SU-DHL-6 (cell line): ENCODE measurements at regions not wholly inside any gene's neighbourhood (a gene's known extent, or its start where the extent isn't known, plus 50 kb on each side); places are given as distances from the start of the nearest gene placed in this dataset.

ENCODE experiments used
- H2AFZ ChIP-seq: fragments of 200-600 bp; sonication (generic); 2 replicates; pipeline ENCODE4 v1.6.1; 2014; ENCODE audit warnings: low read depth, mild to moderate bottlenecking, moderate library complexity, mixed read lengths, antibody characterized with exemption, low read length; ENCODE audit not compliant: severe bottlenecking
- H3F3A ChIP-seq: fragments of 200-600 bp; shearing (Covaris generic); 2 replicates; pipeline ENCODE4 v1.6.0; 2016; ENCODE audit warnings: antibody characterized with exemption, mild to moderate bottlenecking; ENCODE audit not compliant: insufficient read depth
- H3K27ac ChIP-seq: fragments of 200-600 bp; sonication (generic); 2 replicates; pipeline ENCODE4 v1.5.1; 2016; ENCODE audit warnings: low read depth, mild to moderate bottlenecking, low read length, moderate library complexity, mixed read lengths
- H3K27me3 ChIP-seq: fragments of 200-600 bp; sonication (generic), shearing (Covaris generic); 2 replicates; pipeline ENCODE4 v1.6.0; 2014; ENCODE audit warnings: mild to moderate bottlenecking, low read length
- H3K36me3 ChIP-seq: fragments of 200-600 bp; sonication (generic); 2 replicates; pipeline ENCODE4 v1.6.1; 2014; ENCODE audit warnings: mild to moderate bottlenecking, low read length, mixed read lengths
- H3K4me2 ChIP-seq: fragments of 300-600, 200-600 bp; shearing (Covaris generic), sonication (generic); 2 replicates; pipeline ENCODE4 v1.6.0; 2014; ENCODE audit warnings: low read length, low read depth, mild to moderate bottlenecking; ENCODE audit not compliant: poor library complexity, severe bottlenecking
- H3K4me3 ChIP-seq: fragments of 200-600 bp; sonication (generic); 2 replicates; pipeline ENCODE4 v1.5.1; 2014; ENCODE audit warnings: antibody characterized with exemption, low read length, mild to moderate bottlenecking, mixed read lengths; ENCODE audit not compliant: insufficient read depth, poor library complexity, severe bottlenecking
- H3K79me2 ChIP-seq: fragments of 200-600 bp; sonication (generic); 2 replicates; pipeline ENCODE4 v1.6.1; 2014; ENCODE audit warnings: mild to moderate bottlenecking, low read length, moderate library complexity; ENCODE audit not compliant: insufficient read depth
- H3K9ac ChIP-seq: fragments of 200-600 bp; sonication (generic); 2 replicates; pipeline ENCODE4 v1.7.0; 2014; ENCODE audit warnings: mild to moderate bottlenecking, low read length
- H3K9me2 ChIP-seq: fragments of 200-600 bp; sonication (generic); replicated peaks from 2 replicates; pipeline ENCODE4 v1.6.1; 2014; ENCODE audit warnings: low read length; ENCODE audit not compliant: insufficient read depth
- H3K9me3 ChIP-seq: fragments of 200-600 bp; sonication (generic); 2 replicates; pipeline ENCODE4 v1.6.1; 2014; ENCODE audit warnings: low read length, mixed read lengths; ENCODE audit not compliant: insufficient read depth
- H4K20me1 ChIP-seq: fragments of 200-600 bp; sonication (generic); 2 replicates; pipeline ENCODE4 v1.6.1; 2014; ENCODE audit warnings: low read depth, mild to moderate bottlenecking, antibody characterized with exemption, low read length, moderate library complexity, mixed read lengths
- EZH2phosphoT487 ChIP-seq: fragments of 200-600 bp; sonication (generic), shearing (Covaris generic); conservative IDR thresholded peaks from 2 replicates; pipeline ENCODE4 v1.6.1; 2018; ENCODE audit warnings: mild to moderate bottlenecking, antibody characterized with exemption, low read length, moderate library complexity, mixed read lengths
- TF ChIP-seq, protein P1 (sequence below): fragments of 200-600 bp; sonication (generic); IDR thresholded peaks from one replicate; pipeline ENCODE4 v1.5.1; 2017; ENCODE audit warnings: antibody characterized with exemption, mild to moderate bottlenecking, low read length, moderate library complexity; ENCODE audit not compliant: insufficient read depth, poor library complexity, severe bottlenecking

DNA sequence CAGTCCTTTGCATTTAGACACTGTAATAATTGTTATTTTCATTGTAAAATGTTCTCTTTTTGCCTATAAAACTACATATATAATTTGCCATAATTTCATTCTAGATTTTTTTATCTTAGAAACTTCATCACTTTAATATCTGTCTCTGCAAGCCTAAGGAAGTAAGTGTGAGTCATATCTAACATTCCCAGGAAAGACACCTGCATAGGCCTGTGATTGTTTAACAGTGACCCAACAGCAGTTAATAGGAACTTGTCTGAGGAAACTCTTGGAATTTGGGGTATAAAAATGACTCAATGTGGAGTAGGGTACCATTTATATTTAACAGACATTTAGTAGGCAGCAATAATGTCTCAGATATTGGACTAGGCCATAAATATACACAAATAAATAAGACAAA lies 229.2 kb upstream of the FAM174A start:
- TF ChIP-seq, protein P1, sequence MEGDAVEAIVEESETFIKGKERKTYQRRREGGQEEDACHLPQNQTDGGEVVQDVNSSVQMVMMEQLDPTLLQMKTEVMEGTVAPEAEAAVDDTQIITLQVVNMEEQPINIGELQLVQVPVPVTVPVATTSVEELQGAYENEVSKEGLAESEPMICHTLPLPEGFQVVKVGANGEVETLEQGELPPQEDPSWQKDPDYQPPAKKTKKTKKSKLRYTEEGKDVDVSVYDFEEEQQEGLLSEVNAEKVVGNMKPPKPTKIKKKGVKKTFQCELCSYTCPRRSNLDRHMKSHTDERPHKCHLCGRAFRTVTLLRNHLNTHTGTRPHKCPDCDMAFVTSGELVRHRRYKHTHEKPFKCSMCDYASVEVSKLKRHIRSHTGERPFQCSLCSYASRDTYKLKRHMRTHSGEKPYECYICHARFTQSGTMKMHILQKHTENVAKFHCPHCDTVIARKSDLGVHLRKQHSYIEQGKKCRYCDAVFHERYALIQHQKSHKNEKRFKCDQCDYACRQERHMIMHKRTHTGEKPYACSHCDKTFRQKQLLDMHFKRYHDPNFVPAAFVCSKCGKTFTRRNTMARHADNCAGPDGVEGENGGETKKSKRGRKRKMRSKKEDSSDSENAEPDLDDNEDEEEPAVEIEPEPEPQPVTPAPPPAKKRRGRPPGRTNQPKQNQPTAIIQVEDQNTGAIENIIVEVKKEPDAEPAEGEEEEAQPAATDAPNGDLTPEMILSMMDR = no peak
- TF ChIP-seq EZH2phosphoT487 = no peak
- Histone ChIP-seq H3K9ac (no peak overlapping the region), H3K36me3 (no peaks in the 10 kb centered on the region), H3K4me3 (no peak overlapping the region), H3K4me2 (no peak overlapping the region), H4K20me1 (no peaks in the 10 kb centered on the region), H3K9me2 (no peaks in the 10 kb centered on the region), H3K79me2 (no peaks in the 10 kb centered on the region), H3K27ac (no peak overlapping the region), H3K27me3 (no peaks in the 10 kb centered on the region), H3K9me3 (no peaks in the 10 kb centered on the region), H3F3A (no peaks in the 10 kb centered on the region), H2AFZ (no peak overlapping the region)

DNA sequence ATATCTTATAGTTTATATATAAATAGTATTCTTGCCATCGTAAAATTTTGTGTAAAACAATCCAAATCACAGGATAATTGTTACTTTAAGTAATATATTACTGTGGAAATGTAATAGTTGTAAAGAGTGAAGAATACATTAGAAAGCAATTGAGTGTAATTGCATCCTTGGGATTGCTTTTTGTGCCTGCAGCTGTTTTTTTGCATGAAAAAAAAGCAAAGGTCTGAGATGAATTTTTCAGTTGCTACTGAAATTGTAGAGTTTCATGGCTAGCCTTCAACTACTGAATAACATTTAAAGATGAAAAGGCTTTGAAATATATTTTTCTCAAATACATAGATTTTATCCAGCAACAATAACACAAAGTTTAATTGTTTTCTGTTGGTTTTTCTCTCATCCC lies 232.0 kb upstream of the FAM174A start:
- Histone ChIP-seq H3F3A (no peaks in the 10 kb centered on the region), H2AFZ (no peak overlapping the region), H3K4me3 (no peak overlapping the region), H3K36me3 (no peaks in the 10 kb centered on the region), H3K27me3 (no peaks in the 10 kb centered on the region), H3K9me3 (no peaks in the 10 kb centered on the region), H3K9ac (no peak overlapping the region), H4K20me1 (no peaks in the 10 kb centered on the region), H3K4me2 (no peak overlapping the region), H3K9me2 (no peaks in the 10 kb centered on the region), H3K79me2 (no peaks in the 10 kb centered on the region), H3K27ac (no peak overlapping the region)
- TF ChIP-seq EZH2phosphoT487 = no peak
- TF ChIP-seq, protein P1 = no peak

DNA sequence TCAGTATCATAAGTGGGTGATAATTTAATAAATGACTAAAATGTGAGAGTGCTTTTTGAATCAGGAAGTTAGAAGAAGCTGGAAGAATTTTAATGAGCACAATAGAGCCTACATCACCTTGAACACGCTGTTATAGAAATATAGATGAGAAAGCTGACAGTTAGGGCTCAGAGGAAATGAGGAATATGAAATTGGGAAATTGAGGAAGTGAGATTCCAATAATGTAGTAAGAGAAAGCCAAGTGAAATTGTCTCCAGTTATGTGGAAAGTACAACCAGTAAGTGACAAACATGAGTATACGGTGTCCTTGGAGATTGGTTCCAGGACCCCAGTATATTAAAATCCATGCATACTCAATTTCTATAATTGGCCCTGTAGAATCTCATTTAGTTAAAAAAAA lies 235.9 kb upstream of the FAM174A start:
- Histone ChIP-seq H3K79me2 (no peaks in the 10 kb centered on the region), H3K9ac (no peak overlapping the region), H3F3A (no peaks in the 10 kb centered on the region), H3K9me3 (no peaks in the 10 kb centered on the region), H3K27me3 (no peaks in the 10 kb centered on the region), H3K27ac (no peak overlapping the region), H4K20me1 (no peaks in the 10 kb centered on the region), H3K4me3 (no peak overlapping the region), H3K36me3 (no peaks in the 10 kb centered on the region), H3K9me2 (no peaks in the 10 kb centered on the region), H3K4me2 (no peak overlapping the region), H2AFZ (no peak overlapping the region)
- TF ChIP-seq EZH2phosphoT487 = no peak
- TF ChIP-seq, protein P1 = no peak

DNA sequence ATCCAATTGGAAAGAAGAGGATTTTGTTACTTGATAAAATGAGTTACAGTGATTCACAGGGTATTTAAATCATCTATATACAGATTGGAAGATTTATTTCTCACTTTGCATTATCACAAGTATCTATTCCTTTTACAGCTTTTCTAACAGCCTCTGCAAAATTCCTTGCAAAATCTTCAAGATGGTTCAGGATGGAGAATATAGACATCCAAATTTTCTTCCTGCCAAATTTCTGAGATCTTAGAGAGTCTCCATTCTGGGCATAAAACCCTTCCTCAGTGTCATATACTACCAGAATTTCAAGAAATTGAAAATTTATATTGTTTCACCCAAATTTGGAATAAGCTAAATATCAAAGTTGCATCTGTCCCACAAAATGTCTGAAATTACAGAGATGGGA lies 259.1 kb upstream of the FAM174A start:
- H2AFZ ChIP-seq = no peak overlapping the region
- no peaks in the 10 kb centered on the region for H3K79me2 ChIP-seq
- no peaks in the 10 kb centered on the region for H3K9me3 ChIP-seq
- H4K20me1 ChIP-seq = no peaks in the 10 kb centered on the region
- no peaks in the 10 kb centered on the region for H3F3A ChIP-seq
- H3K4me3 ChIP-seq = no peak overlapping the region
- no peak overlapping the region for H3K9ac ChIP-seq
- H3K27ac ChIP-seq = no peak overlapping the region
- TF ChIP-seq, protein P1 = no peak
- TF ChIP-seq EZH2phosphoT487 = no peak
- H3K9me2 ChIP-seq = no peaks in the 10 kb centered on the region
- no peaks in the 10 kb centered on the region for H3K36me3 ChIP-seq
- H3K4me2 ChIP-seq = no peak overlapping the region
- no peaks in the 10 kb centered on the region for H3K27me3 ChIP-seq
